GM21619 (cell line): ENCODE measurements at regions not wholly inside any gene's neighbourhood (a gene's known extent, or its start where the extent isn't known, plus 50 kb on each side); places are given as distances from the start of the nearest gene placed in this dataset.

Source experiments
- ATAC-seq: cut with Tn5 transposase; IDR thresholded peaks from one replicate; pipeline ENCODE4 v1.9.1; 2021; ENCODE audit not compliant: unreplicated experiment

- ATAC-seq, result no peak
Measured at GRCh38 chr2:129247751-129248150, 731.7 kb upstream of the RAB6C start.

- ATAC-seq, result no peak
Measured at GRCh38 chr2:129248198-129248597, 731.3 kb upstream of the RAB6C start.

GRCh38 chr2:129252781-129253460, 726.5 kb upstream of the RAB6C start:
- no peak for ATAC-seq

- no peak for ATAC-seq
Measured at GRCh38 chr2:129253461-129253812, 726.0 kb upstream of the RAB6C start.

GRCh38 chr2:129254718-129255117, 724.7 kb upstream of the RAB6C start:
- no peak for ATAC-seq

- no peak for ATAC-seq
Measured at GRCh38 chr2:129255610-129256313, 723.7 kb upstream of the RAB6C start.

- ATAC-seq, result no peak
Measured at GRCh38 chr2:129256642-129257041, 722.8 kb upstream of the RAB6C start.

- no peak for ATAC-seq
Measured at GRCh38 chr2:129262934-129263333, 716.5 kb upstream of the RAB6C start.

- no peak for ATAC-seq
Measured at GRCh38 chr2:129263939-129264338, 715.5 kb upstream of the RAB6C start.

- no peak for ATAC-seq
Measured at GRCh38 chr2:129267559-129267958, 711.9 kb upstream of the RAB6C start.

- ATAC-seq, result no peak
Measured at GRCh38 chr2:129273266-129274037, 706.0 kb upstream of the RAB6C start.

- no peak for ATAC-seq
Measured at GRCh38 chr2:129274038-129274415, 705.4 kb upstream of the RAB6C start.

- ATAC-seq, result no peak
Measured at GRCh38 chr2:129274918-129275317, 704.5 kb upstream of the RAB6C start.

GRCh38 chr2:129275706-129276105, 703.8 kb upstream of the RAB6C start:
- ATAC-seq, result no peak

GRCh38 chr2:129276978-129277584, 702.4 kb upstream of the RAB6C start:
- ATAC-seq, result no peak

GRCh38 chr2:129277585-129277981, 701.9 kb upstream of the RAB6C start:
- no peak for ATAC-seq

- no peak for ATAC-seq
Measured at GRCh38 chr2:129281791-129282530, 697.5 kb upstream of the RAB6C start.

GRCh38 chr2:129285012-129285411, 694.5 kb upstream of the RAB6C start:
- no peak for ATAC-seq

GRCh38 chr2:129293326-129293725, 686.1 kb upstream of the RAB6C start:
- ATAC-seq, result no peak

GRCh38 chr2:129296396-129296795, 683.1 kb upstream of the RAB6C start:
- no peak for ATAC-seq

GRCh38 chr2:129296806-129297205, 682.7 kb upstream of the RAB6C start:
- ATAC-seq, result no peak
